GM12864 (cell line): ENCODE measurements at regions not wholly inside any gene's neighbourhood (a gene's known extent, or its start where the extent isn't known, plus 50 kb on each side); places are given as distances from the start of the nearest gene placed in this dataset.

ENCODE experiments used
- DNase-seq: peaks from one replicate; pipeline ENCODE4 v3.0.0-alpha.2; 2011; ENCODE audit warnings: low read depth
- H3K4me3 ChIP-seq: 2 replicates; pipeline ENCODE4 v1.5.1; 2011; ENCODE audit warnings: mild to moderate bottlenecking, low read depth, low read length, control low read depth
- TF ChIP-seq, protein P1 (sequence below): IDR thresholded peaks from 2 replicates; pipeline ENCODE4 v1.5.1; 2011; ENCODE audit warnings: low read depth, mild to moderate bottlenecking, moderate library complexity, low read length, control low read depth, inconsistent platforms; ENCODE audit errors: missing control alignments

- TF ChIP-seq, protein P1, sequence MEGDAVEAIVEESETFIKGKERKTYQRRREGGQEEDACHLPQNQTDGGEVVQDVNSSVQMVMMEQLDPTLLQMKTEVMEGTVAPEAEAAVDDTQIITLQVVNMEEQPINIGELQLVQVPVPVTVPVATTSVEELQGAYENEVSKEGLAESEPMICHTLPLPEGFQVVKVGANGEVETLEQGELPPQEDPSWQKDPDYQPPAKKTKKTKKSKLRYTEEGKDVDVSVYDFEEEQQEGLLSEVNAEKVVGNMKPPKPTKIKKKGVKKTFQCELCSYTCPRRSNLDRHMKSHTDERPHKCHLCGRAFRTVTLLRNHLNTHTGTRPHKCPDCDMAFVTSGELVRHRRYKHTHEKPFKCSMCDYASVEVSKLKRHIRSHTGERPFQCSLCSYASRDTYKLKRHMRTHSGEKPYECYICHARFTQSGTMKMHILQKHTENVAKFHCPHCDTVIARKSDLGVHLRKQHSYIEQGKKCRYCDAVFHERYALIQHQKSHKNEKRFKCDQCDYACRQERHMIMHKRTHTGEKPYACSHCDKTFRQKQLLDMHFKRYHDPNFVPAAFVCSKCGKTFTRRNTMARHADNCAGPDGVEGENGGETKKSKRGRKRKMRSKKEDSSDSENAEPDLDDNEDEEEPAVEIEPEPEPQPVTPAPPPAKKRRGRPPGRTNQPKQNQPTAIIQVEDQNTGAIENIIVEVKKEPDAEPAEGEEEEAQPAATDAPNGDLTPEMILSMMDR, result no peak
- no peak for DNase-seq
- H3K4me3 ChIP-seq, result no peak overlapping the region
Observed at GRCh38 chr2:67259556-67260342, 137.4 kb upstream of the ETAA1 start.

GRCh38 chr2:67260343-67261277 lies 136.5 kb upstream of the ETAA1 start:
- DNase-seq, result no peak
- TF ChIP-seq, protein P1, result no peak
- H3K4me3 ChIP-seq, result no peak overlapping the region

GRCh38 chr2:67267241-67267640 lies 129.9 kb upstream of the ETAA1 start:
- TF ChIP-seq, protein P1, result no peak
- no peak overlapping the region for H3K4me3 ChIP-seq
- no peak for DNase-seq

- TF ChIP-seq, protein P1, result no peak
- H3K4me3 ChIP-seq, result no peak overlapping the region
- no peak for DNase-seq
Observed at GRCh38 chr2:67268797-67269196, 128.3 kb upstream of the ETAA1 start.

DNA sequence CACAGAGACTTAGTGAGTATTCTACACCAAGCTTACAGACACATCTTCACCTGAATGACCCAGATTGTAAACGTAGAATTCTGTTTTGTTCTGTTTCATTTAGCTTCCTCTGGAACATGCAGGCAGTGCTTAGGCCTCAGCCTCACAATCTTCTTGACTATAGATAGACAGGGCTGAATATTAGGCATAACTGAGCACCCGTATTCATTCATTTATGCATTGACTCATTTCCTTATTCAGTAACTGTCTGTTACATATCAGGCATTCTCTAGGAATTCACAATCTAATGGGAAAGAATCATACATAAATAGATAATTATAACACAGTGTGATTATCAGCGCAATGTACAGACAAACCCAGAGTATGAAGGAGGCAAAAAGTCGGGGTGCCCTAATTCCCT lies 124.9 kb upstream of the ETAA1 start:
- H3K4me3 ChIP-seq, result no peak overlapping the region
- DNase-seq, result no peak
- TF ChIP-seq, protein P1, result no peak

DNA sequence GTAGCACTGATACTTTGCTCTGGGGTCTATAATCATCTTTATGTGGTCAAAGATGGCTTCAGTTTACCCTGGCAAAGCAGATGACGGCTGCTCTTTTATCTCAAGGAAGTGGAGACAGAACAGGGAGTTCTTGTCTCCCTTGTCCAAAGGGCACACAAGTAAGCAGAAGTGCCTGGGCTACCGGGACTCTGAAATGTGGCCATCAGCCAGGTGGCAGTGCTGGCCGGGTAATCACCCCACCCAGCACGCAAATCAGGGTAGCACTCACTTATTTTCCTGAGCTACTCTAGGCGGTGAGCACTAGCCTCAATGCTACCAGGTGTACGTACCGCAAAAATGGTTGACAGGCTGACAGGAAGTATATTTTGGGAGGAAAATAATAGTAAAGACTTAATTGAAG lies 119.7 kb upstream of the ETAA1 start:
- TF ChIP-seq, protein P1, result no peak
- H3K4me3 ChIP-seq, result no peak overlapping the region
- no peak for DNase-seq
